OCI-LY1 (cell line): ENCODE measurements at regions not wholly inside any gene's neighbourhood (a gene's known extent, or its start where the extent isn't known, plus 50 kb on each side); places are given as distances from the start of the nearest gene placed in this dataset.

Experiments
- EZH2 ChIP-seq: fragments of 200-600 bp; sonication (generic), shearing (Covaris generic); IDR thresholded peaks from 2 replicates; pipeline ENCODE4 v1.8.0; 2017; ENCODE audit warnings: borderline replicate concordance, mixed run types, mild to moderate bottlenecking, antibody characterized with exemption, low read length, moderate library complexity, mixed read lengths
- TF ChIP-seq, protein P1 (sequence below): fragments of 200-600 bp; sonication (generic), shearing (Covaris generic); IDR thresholded peaks from 2 replicates; pipeline ENCODE4 v1.5.1; 2017; ENCODE audit warnings: mild to moderate bottlenecking, antibody characterized with exemption, low read length, moderate library complexity, mixed read lengths

DNA sequence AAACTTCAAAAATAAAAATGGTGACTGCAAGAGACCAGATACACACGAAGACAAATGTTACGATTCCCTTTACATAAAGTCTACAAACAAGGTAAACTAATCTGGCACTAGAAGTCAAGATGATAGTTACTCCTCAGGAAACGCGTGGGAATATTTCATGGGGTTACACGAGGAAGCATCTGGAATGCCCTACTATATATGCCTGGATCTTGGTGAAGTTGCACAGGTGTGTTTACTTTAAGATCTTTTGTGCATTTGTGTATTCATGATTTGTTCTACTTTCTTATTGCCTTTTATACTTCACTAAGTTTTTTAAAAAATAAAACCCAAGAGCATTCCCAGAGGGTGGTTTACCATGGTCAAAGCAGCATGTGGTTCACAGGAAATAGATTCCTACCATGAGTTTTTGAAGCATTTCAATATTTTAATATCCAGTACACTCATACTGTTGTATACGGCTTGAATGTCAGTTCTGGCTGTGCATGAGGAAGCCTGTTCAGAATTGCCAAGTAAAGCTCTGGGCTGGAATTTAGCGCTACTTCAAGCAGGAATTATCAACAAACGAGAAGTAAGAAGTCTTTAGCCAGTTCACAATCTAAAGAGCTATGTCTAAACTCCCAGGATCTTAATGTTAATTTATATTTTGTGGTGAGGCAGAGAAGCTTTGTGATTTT, 239.8 kb upstream of the KLHL1 start:
- TF ChIP-seq, protein P1, sequence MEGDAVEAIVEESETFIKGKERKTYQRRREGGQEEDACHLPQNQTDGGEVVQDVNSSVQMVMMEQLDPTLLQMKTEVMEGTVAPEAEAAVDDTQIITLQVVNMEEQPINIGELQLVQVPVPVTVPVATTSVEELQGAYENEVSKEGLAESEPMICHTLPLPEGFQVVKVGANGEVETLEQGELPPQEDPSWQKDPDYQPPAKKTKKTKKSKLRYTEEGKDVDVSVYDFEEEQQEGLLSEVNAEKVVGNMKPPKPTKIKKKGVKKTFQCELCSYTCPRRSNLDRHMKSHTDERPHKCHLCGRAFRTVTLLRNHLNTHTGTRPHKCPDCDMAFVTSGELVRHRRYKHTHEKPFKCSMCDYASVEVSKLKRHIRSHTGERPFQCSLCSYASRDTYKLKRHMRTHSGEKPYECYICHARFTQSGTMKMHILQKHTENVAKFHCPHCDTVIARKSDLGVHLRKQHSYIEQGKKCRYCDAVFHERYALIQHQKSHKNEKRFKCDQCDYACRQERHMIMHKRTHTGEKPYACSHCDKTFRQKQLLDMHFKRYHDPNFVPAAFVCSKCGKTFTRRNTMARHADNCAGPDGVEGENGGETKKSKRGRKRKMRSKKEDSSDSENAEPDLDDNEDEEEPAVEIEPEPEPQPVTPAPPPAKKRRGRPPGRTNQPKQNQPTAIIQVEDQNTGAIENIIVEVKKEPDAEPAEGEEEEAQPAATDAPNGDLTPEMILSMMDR: no peak
- TF ChIP-seq EZH2: no peak
